Mucosa of gallbladder (tissue), 1 donor: ENCODE measurements at regions not wholly inside any gene's neighbourhood (a gene's known extent, or its start where the extent isn't known, plus 50 kb on each side); places are given as distances from the start of the nearest gene placed in this dataset.

Source experiments
- DNase-seq: peaks from one replicate; pipeline ENCODE4 v3.0.0-alpha.2; 2020; ENCODE audit warnings: low spot score
- donor health status: DM: no; HTN: no; CAD: no.

- DNase-seq, result no peak
These were observed 906.6 kb downstream of the TUSC7 start for GRCh38 chr3:117616227-117616626.

GRCh38 chr3:117617906-117618305 lies 908.3 kb downstream of the TUSC7 start:
- no peak for DNase-seq

GRCh38 chr3:117618462-117618861 lies 908.9 kb downstream of the TUSC7 start:
- DNase-seq, result no peak

GRCh38 chr3:117619805-117620204 lies 910.2 kb downstream of the TUSC7 start:
- no peak for DNase-seq

GRCh38 chr3:117622171-117622841 lies 912.7 kb downstream of the TUSC7 start:
- DNase-seq, result no peak

GRCh38 chr3:117624424-117624823 lies 914.8 kb downstream of the TUSC7 start:
- no peak for DNase-seq

- no peak for DNase-seq
These were observed 915.6 kb downstream of the TUSC7 start for GRCh38 chr3:117625174-117625573.

GRCh38 chr3:117626577-117626976 lies 917.0 kb downstream of the TUSC7 start:
- no peak for DNase-seq

GRCh38 chr3:117628823-117629291 lies 919.3 kb downstream of the TUSC7 start:
- no peak for DNase-seq

- DNase-seq, result no peak
These were observed 919.9 kb downstream of the TUSC7 start for GRCh38 chr3:117629505-117629904.

- DNase-seq, result no peak
These were observed 920.9 kb downstream of the TUSC7 start for GRCh38 chr3:117630469-117630868.

- no peak for DNase-seq
These were observed 921.3 kb downstream of the TUSC7 start for GRCh38 chr3:117630885-117631284.

GRCh38 chr3:117631781-117632180 lies 922.2 kb downstream of the TUSC7 start:
- DNase-seq, result no peak

- no peak for DNase-seq
These were observed 922.6 kb downstream of the TUSC7 start for GRCh38 chr3:117632191-117632590.

- DNase-seq, result no peak
These were observed 923.6 kb downstream of the TUSC7 start for GRCh38 chr3:117633207-117633606.

- no peak for DNase-seq
These were observed 928.1 kb downstream of the TUSC7 start for GRCh38 chr3:117637666-117638065.

GRCh38 chr3:117644203-117644602 lies 934.6 kb downstream of the TUSC7 start:
- no peak for DNase-seq

- DNase-seq, result no peak
These were observed 936.1 kb downstream of the TUSC7 start for GRCh38 chr3:117645561-117646242.

GRCh38 chr3:117647435-117647834 lies 937.9 kb downstream of the TUSC7 start:
- DNase-seq, result no peak

- DNase-seq, result no peak
These were observed 941.7 kb downstream of the TUSC7 start for GRCh38 chr3:117651246-117651645.

GRCh38 chr3:117656391-117656790 lies 946.8 kb downstream of the TUSC7 start:
- no peak for DNase-seq

- DNase-seq, result no peak
These were observed 947.7 kb downstream of the TUSC7 start for GRCh38 chr3:117657278-117657677.
